ENCODE measurements at regions not wholly inside any gene's neighbourhood (a gene's known extent, or its start where the extent isn't known, plus 50 kb on each side); places are given as distances from the start of the nearest gene placed in this dataset.
A peak's percentile ranks its signal among the peaks of the same experiment; 100 is the strongest.

- H3K4me2 ChIP-seq (ENCODE audit: low read depth, low read length): no peak overlapping the region
- WGBS (ENCODE audit: low lambda C conversion rate): 22% methylated on average over 3 of the region's 3 CpGs
- no peak for FAIRE-seq
- no peak overlapping the region for H3K9ac ChIP-seq (ENCODE audit: insufficient read depth, low read depth, low read length)
- no peak overlapping the region for H3K4me3 ChIP-seq (replicated peaks in 1 of 3; ENCODE audit: insufficient read depth in 1 of 3, low read depth in 2 of 3, low read length in 3 of 3)
- H4K20me1 ChIP-seq (ENCODE audit: insufficient read depth, low read length): no peaks in the 10 kb centered on the region
- H3K27me3 ChIP-seq (ENCODE audit: control insufficient read depth in 1 of 2, insufficient read depth in 2 of 2, low read length in 2 of 2): no peaks in the 10 kb centered on the region
- ChIA-PET CTCF (ENCODE audit: low intra/inter-chr PET ratio, low total read pairs) (no interaction called here), POLR2A (no interaction called here)
- intact Hi-C loops (cut with micrococcal nuclease; ENCODE audit: unreplicated experiment) (no loop called here), in situ Hi-C loops (cut with HindIII; ENCODE audit: extremely low pct_ligation_motif_present, low pct_unique_long_range_greater_than_20kb) (no loop called here)
- no peaks in the 10 kb centered on the region for H3K4me1 ChIP-seq (ENCODE audit: insufficient read depth, low read length)
- H3K9me3 ChIP-seq (ENCODE audit: low read length): no peaks in the 10 kb centered on the region; the same call in 1 of the 2 replicates
- H3K79me2 ChIP-seq (ENCODE audit: insufficient read depth, low read length): no peaks in the 10 kb centered on the region
- no peaks in the 10 kb centered on the region for H3K36me3 ChIP-seq (replicated peaks in 1 of 2; ENCODE audit: control insufficient read depth in 1 of 2, insufficient read depth in 2 of 2, low read length in 2 of 2)
- H3K27ac ChIP-seq (ENCODE audit: extremely low read length, insufficient read depth, low read length): no peak overlapping the region
- no TSS peak for BruUV-seq (replicated peaks)
- TF ChIP-seq ARID3A (IDR thresholded peaks at IDR 0.05; ENCODE audit: low read depth, low read length) (no peak), USF2 (IDR thresholded peaks at IDR 0.05; ENCODE audit: low read depth, low read length) (peak; percentile 68; the same call in 1 of the 2 replicates), USF2 (CRISPR knock-in tag; IDR thresholded peaks at IDR 0.05; ENCODE audit: borderline replicate concordance) (no peak), ZBTB26 (CRISPR knock-in tag; IDR thresholded peaks at IDR 0.05; ENCODE audit: borderline replicate concordance) (no peak), RAD51 (IDR thresholded peaks at IDR 0.05; ENCODE audit: borderline replicate concordance) (peak; percentile 74; the same call in 1 of the 2 replicates), NFIB (CRISPR knock-in tag; IDR thresholded peaks at IDR 0.05; ENCODE audit: borderline replicate concordance) (no peak), ZEB1 (IDR thresholded peaks at IDR 0.05; ENCODE audit: insufficient replicate concordance, low read depth) (no peak)
- DNase-seq (ENCODE audit: low spot score): no peak
- no peak overlapping the region for H2AFZ ChIP-seq (ENCODE audit: low read length)
- no peak for ATAC-seq
These were observed 372.6 kb downstream of the MTRR start for GRCh38 chr5:8241558-8241957.
